Epithelial cell of esophagus (primary cell): ENCODE measurements at regions not wholly inside any gene's neighbourhood (a gene's known extent, or its start where the extent isn't known, plus 50 kb on each side); places are given as distances from the start of the nearest gene placed in this dataset.
A peak's percentile ranks its signal among the peaks of the same experiment; 100 is the strongest.

Experiments
- DNase-seq: peaks from one replicate; pipeline ENCODE4 v3.0.0; 2010; ENCODE audit warnings: low read depth
- H3K4me3 ChIP-seq: 2 replicates; pipeline ENCODE4 v1.5.1; 2011; ENCODE audit warnings: mild to moderate bottlenecking, low read length, control low read depth
- CTCF ChIP-seq: IDR thresholded peaks from 2 replicates; pipeline ENCODE4 v1.5.1; 2011; ENCODE audit warnings: low read depth, mild to moderate bottlenecking, low read length, control low read depth, inconsistent platforms; ENCODE audit not compliant: insufficient read depth; ENCODE audit errors: missing control alignments

DNA sequence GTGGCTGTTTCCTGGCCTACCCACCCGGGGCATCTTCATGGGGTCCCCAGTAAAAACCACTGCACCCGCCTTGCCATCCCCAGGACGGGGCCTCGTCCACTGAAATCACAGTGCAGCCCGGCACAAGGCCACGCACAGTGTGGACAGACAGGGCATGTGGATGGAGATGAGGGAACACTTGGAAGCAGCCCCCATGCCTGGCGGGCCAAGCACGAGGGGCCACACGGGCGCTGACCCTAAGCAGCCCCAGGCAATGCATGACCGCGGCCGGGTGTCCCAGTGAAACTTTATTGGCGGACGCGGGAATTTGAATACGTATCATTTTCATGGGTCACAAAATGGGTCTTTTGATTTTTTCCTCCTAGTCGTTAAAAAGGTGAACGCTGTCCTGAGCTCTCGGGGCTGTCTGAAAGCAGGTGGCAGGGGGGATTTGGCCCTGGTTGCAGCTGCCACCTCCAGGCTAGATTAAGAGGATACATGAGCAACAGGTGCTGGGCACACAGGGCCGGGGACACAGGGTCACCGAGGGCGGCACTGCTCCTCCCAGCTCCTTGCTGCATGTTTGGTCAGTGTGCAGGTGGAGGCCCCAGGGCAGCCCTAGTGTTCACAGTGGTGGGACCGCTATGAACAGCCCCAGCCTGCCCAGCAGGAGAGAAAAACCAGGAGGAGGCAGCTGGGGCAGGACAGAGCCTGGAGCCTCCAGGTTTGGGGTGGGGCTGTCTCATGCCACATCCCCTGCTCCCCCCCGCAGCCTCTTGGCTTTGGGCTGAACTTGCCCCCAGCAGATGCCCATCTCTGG lies 74.9 kb upstream of the SLCO4A1 start:
- DNase-seq = no peak
- no peak overlapping the region for H3K4me3 ChIP-seq
- no peak for TF ChIP-seq CTCF

GRCh38 chr20:62568045-62568389 lies 74.3 kb upstream of the SLCO4A1 start:
- no peak for TF ChIP-seq CTCF
- DNase-seq = no peak
- no peak overlapping the region for H3K4me3 ChIP-seq

GRCh38 chr20:62569615-62570014 lies 72.7 kb upstream of the SLCO4A1 start:
- H3K4me3 ChIP-seq = no peak overlapping the region
- no peak for TF ChIP-seq CTCF
- no peak for DNase-seq

DNA sequence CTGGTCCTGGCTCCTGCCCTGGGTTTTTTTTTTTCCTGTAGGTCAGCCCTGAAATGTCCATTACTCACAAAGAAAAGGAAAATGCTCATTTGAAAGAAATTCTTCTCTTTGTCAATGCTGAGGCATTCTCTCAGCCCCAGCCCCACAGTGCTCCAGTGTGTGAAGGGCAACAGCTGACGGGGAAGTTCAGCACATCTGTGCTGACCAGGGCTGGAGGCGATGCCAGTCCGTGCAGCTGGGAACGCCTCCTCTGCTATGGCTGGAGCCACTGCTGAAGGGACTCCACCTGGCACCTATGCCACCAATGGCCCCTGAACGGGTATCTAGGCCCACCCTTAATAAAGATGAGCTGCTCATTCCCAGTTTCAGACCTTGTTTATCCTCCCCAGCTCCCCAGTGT lies 71.9 kb upstream of the SLCO4A1 start:
- no peak overlapping the region for H3K4me3 ChIP-seq
- TF ChIP-seq CTCF = no peak
- DNase-seq = no peak

GRCh38 chr20:62570897-62571668 lies 71.2 kb upstream of the SLCO4A1 start:
- no peak overlapping the region for H3K4me3 ChIP-seq
- DNase-seq = no peak
- no peak for TF ChIP-seq CTCF

- TF ChIP-seq CTCF = peak; percentile 5
- no peak for DNase-seq
- H3K4me3 ChIP-seq = no peak overlapping the region
Measured at GRCh38 chr20:62571669-62572344, 70.5 kb upstream of the SLCO4A1 start.

- no peak for TF ChIP-seq CTCF
- DNase-seq = no peak
- no peak overlapping the region for H3K4me3 ChIP-seq
Measured at GRCh38 chr20:62572980-62573379, 69.3 kb upstream of the SLCO4A1 start.
